Liver (tissue), 8 donors: ENCODE measurements at regions not wholly inside any gene's neighbourhood (a gene's known extent, or its start where the extent isn't known, plus 50 kb on each side); places are given as distances from the start of the nearest gene placed in this dataset.

Experiments
- DNase-seq: peaks from one replicate; pipeline ENCODE4 v3.0.0-alpha.2; 2017; ENCODE audit warnings: low spot score
- H3K27ac ChIP-seq, 2 donors: one replicate each; pipeline ENCODE4 v1.7.0; 2013; ENCODE audit warnings: inconsistent platforms in 2 of 2, low read length in 2 of 2, control low read depth in 1 of 2, low read depth in 1 of 2, mild to moderate bottlenecking in 1 of 2
- H3K27me3 ChIP-seq, 4 donors: one replicate each; pipeline versions ENCODE4 v1.6.1 to v1.7.0; 2013; ENCODE audit warnings: low read length in 3 of 4, inconsistent platforms in 1 of 4, mild to moderate bottlenecking in 1 of 4, moderate library complexity in 1 of 4; ENCODE audit not compliant: control insufficient read depth in 4 of 4, insufficient read depth in 4 of 4
- H3K36me3 ChIP-seq, 4 donors: one replicate each; pipeline versions ENCODE4 v1.6.1 to v1.7.0; 2013; ENCODE audit warnings: low read length in 3 of 4, mild to moderate bottlenecking in 3 of 4, low read depth in 1 of 4, moderate library complexity in 1 of 4; ENCODE audit not compliant: control insufficient read depth in 4 of 4, insufficient read depth in 3 of 4
- H3K4me1 ChIP-seq, 4 donors: one replicate each; pipeline versions ENCODE4 v1.6.1 to v1.7.0; 2013; ENCODE audit warnings: low read length in 3 of 4, mild to moderate bottlenecking in 3 of 4, moderate library complexity in 1 of 4; ENCODE audit not compliant: control insufficient read depth in 4 of 4, insufficient read depth in 4 of 4
- H3K4me3 ChIP-seq, 3 donors: one replicate each; pipeline versions ENCODE4 v1.6.1 to v1.7.0; 2013; ENCODE audit warnings: low read length in 3 of 3, control low read depth in 1 of 3, low read depth in 1 of 3, mild to moderate bottlenecking in 1 of 3
- H3K9ac ChIP-seq, 2 donors: one replicate each; pipeline ENCODE4 v1.7.0; 2013; ENCODE audit warnings: low read length in 2 of 2, mild to moderate bottlenecking in 2 of 2, moderate library complexity in 2 of 2, control low read depth in 1 of 2, low read depth in 1 of 2
- H3K9me3 ChIP-seq, 4 donors: one replicate each; pipeline versions ENCODE4 v1.6.1 to v1.7.0; 2013; ENCODE audit warnings: low read length in 3 of 4; ENCODE audit not compliant: control insufficient read depth in 4 of 4
- EGR1 ChIP-seq, 2 donors: IDR thresholded peaks; 2 replicates each; pipeline ENCODE4 v1.6.1; 2016 to 2018; ENCODE audit warnings: antibody characterized with exemption in 2 of 2, low read depth in 2 of 2
- FOXA1 ChIP-seq: IDR thresholded peaks from 2 replicates; pipeline ENCODE4 v1.6.1; 2016; ENCODE audit warnings: antibody characterized with exemption
- GABPA ChIP-seq, 2 donors: IDR thresholded peaks in 1 of 2; conservative IDR thresholded peaks in 1 of 2; 2 replicates each; pipeline ENCODE4 v1.6.1; 2016; ENCODE audit warnings: antibody characterized with exemption in 2 of 2, mild to moderate bottlenecking in 1 of 2, moderate library complexity in 1 of 2
- HNF4A ChIP-seq, 2 donors: conservative IDR thresholded peaks; 2 replicates each; pipeline ENCODE4 v1.6.1; 2016; ENCODE audit warnings: antibody characterized with exemption in 2 of 2, mild to moderate bottlenecking in 2 of 2
- HNF4G ChIP-seq: IDR thresholded peaks from 2 replicates; pipeline ENCODE4 v1.6.1; 2016; ENCODE audit warnings: antibody characterized with exemption
- NR2F2 ChIP-seq: IDR thresholded peaks from 2 replicates; pipeline ENCODE4 v1.6.1; 2016; ENCODE audit warnings: antibody characterized with exemption
- RAD21 ChIP-seq, 2 donors: IDR thresholded peaks; 2 replicates each; pipeline ENCODE4 v1.6.1; 2016; ENCODE audit warnings: antibody characterized with exemption in 2 of 2, mild to moderate bottlenecking in 2 of 2
- SP1 ChIP-seq: IDR thresholded peaks from 2 replicates; pipeline ENCODE4 v1.6.1; 2018; ENCODE audit warnings: antibody characterized with exemption, mild to moderate bottlenecking
- WGBS: extraction: QIAGEN DNeasy Blood & Tissue Kit; methylation state at CpG from one replicate; pipeline ENCODE4 v1.1.7; 2013; 5-methylcytosine and 5-hydroxymethylcytosine counted together
- TF ChIP-seq, protein P1 (sequence below): IDR thresholded peaks from 2 replicates; pipeline ENCODE4 v1.6.1; 2016; ENCODE audit warnings: antibody characterized with exemption
- TF ChIP-seq, protein P2 (sequence below): IDR thresholded peaks from 2 replicates; pipeline ENCODE4 v1.6.1; 2016; ENCODE audit warnings: antibody characterized with exemption, mild to moderate bottlenecking
- TF ChIP-seq, protein P3 (sequence below): fragments of 150-350 bp; IDR thresholded peaks from 2 replicates; pipeline ENCODE4 v1.5.1; 2017; ENCODE audit warnings: improper control_type of control experiment, low read depth, low read length; ENCODE audit not compliant: missing input control
- TF ChIP-seq, protein P4 (sequence below): IDR thresholded peaks from 2 replicates; pipeline ENCODE4 v1.6.1; 2016; ENCODE audit warnings: antibody characterized with exemption
- donor health status: healthy.
- donor health status: healthy.
- donor health status: healthy.
- donor health status: healthy.
- donor health status: healthy.

DNA sequence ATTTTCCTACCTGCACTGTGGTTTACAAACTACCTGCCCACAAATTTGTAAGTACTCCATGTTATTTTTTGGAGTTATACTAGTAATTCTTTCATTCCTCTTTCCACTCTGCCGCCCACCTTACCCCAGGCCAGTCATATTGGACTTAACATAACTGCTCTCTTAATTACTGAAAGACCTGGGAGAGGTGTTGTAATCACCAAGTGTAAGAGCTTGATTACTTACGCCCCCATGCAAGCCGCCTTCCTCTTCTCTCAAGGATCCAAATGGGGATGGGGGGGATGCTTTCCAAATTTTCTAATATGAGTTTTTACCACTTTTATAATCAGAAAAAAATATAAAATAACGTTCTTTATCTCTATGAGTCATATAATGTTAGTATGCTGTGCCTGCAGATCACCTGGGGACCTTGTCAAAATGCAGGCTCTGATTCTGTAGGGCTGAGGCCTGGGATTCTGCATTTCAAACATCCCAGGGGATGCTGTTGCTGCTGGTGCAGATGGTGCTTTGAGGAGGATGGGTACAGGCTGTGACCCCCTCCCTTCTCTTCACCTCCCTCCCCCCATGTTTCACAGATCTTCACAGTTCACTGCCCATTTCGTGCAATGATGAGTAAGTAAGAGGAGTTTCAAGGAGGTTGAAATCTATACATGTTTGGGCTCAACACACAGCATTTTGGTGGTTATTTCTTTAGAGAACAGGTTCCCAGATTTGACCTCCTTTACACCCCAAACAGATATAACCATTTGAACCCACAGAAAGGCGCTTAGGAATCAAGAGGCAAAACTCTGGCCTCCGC is 87.3 kb downstream of the SEC61B start:
- Histone ChIP-seq H3K9me3 (no peaks in the 10 kb centered on the region), H3K27ac (no peak overlapping the region), H3K27me3 (no peaks in the 10 kb centered on the region), H3K4me1 (no peaks in the 10 kb centered on the region), H3K9ac (no peak overlapping the region), H3K36me3 (no peaks in the 10 kb centered on the region), H3K4me3 (no peak overlapping the region)
- WGBS = 86% methylated on average over 7 of the region's 7 CpGs
- DNase-seq = no peak
- TF ChIP-seq, protein P1, sequence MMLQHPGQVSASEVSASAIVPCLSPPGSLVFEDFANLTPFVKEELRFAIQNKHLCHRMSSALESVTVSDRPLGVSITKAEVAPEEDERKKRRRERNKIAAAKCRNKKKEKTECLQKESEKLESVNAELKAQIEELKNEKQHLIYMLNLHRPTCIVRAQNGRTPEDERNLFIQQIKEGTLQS = no peak
- TF ChIP-seq SP1 = no peak

DNA sequence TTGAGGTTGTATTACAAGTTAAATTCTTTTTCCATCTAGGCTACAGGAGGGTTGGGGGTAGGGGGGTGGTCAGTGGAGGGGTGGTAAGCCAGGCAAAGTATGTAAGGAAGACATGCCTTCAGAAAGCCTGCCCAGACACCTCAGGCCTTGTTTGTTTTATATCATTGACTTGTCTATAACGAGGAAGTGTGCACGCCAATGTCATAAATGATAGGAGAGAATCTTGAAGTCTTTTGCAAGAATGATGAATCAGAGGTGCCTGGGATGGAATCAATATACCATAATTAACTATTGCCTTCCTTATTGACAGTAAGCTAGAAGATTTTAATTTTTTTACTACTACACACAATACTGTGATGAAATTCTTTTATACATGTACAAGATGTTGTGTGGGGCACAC is 90.7 kb downstream of the SEC61B start:
- no peaks in the 10 kb centered on the region for H3K9me3 ChIP-seq
- no peak overlapping the region for H3K9ac ChIP-seq
- no peak overlapping the region for H3K4me3 ChIP-seq
- no peak for DNase-seq
- no peaks in the 10 kb centered on the region for H3K4me1 ChIP-seq
- TF ChIP-seq HNF4G (no peak), NR2F2 (no peak), HNF4A (conservative IDR thresholded peaks at IDR 0.05) (no peak), EGR1 (IDR thresholded peaks at IDR 0.05; ENCODE audit: low read depth in 2 of 2) (no peak), SP1 (no peak), RAD21 (IDR thresholded peaks at IDR 0.05) (no peak), FOXA1 (no peak), GABPA (IDR thresholded peaks at IDR 0.05 in 1 of 2, conservative IDR thresholded peaks at IDR 0.05 in 1 of 2) (no peak)
- TF ChIP-seq, protein P2, sequence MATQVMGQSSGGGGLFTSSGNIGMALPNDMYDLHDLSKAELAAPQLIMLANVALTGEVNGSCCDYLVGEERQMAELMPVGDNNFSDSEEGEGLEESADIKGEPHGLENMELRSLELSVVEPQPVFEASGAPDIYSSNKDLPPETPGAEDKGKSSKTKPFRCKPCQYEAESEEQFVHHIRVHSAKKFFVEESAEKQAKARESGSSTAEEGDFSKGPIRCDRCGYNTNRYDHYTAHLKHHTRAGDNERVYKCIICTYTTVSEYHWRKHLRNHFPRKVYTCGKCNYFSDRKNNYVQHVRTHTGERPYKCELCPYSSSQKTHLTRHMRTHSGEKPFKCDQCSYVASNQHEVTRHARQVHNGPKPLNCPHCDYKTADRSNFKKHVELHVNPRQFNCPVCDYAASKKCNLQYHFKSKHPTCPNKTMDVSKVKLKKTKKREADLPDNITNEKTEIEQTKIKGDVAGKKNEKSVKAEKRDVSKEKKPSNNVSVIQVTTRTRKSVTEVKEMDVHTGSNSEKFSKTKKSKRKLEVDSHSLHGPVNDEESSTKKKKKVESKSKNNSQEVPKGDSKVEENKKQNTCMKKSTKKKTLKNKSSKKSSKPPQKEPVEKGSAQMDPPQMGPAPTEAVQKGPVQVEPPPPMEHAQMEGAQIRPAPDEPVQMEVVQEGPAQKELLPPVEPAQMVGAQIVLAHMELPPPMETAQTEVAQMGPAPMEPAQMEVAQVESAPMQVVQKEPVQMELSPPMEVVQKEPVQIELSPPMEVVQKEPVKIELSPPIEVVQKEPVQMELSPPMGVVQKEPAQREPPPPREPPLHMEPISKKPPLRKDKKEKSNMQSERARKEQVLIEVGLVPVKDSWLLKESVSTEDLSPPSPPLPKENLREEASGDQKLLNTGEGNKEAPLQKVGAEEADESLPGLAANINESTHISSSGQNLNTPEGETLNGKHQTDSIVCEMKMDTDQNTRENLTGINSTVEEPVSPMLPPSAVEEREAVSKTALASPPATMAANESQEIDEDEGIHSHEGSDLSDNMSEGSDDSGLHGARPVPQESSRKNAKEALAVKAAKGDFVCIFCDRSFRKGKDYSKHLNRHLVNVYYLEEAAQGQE = no peak
- TF ChIP-seq, protein P3, sequence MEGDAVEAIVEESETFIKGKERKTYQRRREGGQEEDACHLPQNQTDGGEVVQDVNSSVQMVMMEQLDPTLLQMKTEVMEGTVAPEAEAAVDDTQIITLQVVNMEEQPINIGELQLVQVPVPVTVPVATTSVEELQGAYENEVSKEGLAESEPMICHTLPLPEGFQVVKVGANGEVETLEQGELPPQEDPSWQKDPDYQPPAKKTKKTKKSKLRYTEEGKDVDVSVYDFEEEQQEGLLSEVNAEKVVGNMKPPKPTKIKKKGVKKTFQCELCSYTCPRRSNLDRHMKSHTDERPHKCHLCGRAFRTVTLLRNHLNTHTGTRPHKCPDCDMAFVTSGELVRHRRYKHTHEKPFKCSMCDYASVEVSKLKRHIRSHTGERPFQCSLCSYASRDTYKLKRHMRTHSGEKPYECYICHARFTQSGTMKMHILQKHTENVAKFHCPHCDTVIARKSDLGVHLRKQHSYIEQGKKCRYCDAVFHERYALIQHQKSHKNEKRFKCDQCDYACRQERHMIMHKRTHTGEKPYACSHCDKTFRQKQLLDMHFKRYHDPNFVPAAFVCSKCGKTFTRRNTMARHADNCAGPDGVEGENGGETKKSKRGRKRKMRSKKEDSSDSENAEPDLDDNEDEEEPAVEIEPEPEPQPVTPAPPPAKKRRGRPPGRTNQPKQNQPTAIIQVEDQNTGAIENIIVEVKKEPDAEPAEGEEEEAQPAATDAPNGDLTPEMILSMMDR = no peak
- TF ChIP-seq, protein P4, sequence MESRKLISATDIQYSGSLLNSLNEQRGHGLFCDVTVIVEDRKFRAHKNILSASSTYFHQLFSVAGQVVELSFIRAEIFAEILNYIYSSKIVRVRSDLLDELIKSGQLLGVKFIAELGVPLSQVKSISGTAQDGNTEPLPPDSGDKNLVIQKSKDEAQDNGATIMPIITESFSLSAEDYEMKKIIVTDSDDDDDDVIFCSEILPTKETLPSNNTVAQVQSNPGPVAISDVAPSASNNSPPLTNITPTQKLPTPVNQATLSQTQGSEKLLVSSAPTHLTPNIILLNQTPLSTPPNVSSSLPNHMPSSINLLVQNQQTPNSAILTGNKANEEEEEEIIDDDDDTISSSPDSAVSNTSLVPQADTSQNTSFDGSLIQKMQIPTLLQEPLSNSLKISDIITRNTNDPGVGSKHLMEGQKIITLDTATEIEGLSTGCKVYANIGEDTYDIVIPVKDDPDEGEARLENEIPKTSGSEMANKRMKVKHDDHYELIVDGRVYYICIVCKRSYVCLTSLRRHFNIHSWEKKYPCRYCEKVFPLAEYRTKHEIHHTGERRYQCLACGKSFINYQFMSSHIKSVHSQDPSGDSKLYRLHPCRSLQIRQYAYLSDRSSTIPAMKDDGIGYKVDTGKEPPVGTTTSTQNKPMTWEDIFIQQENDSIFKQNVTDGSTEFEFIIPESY = no peak
- H3K27ac ChIP-seq = no peak overlapping the region
- WGBS = 80% methylated on average over 2 of the region's 2 CpGs
- H3K27me3 ChIP-seq = no peaks in the 10 kb centered on the region
- H3K36me3 ChIP-seq = no peaks in the 10 kb centered on the region
